H1 (cell line): ENCODE measurements at regions not wholly inside any gene's neighbourhood (a gene's known extent, or its start where the extent isn't known, plus 50 kb on each side); places are given as distances from the start of the nearest gene placed in this dataset.

ENCODE experiments used
- EZH2 ChIP-seq: fragments of 200-600 bp; sonication (generic); IDR thresholded peaks from 2 replicates; pipeline ENCODE4 v1.7.1; 2012; ENCODE audit warnings: low read depth, mild to moderate bottlenecking, moderate library complexity, low read length, inconsistent platforms; ENCODE audit not compliant: severe bottlenecking
- NRF1 ChIP-seq: IDR thresholded peaks from 2 replicates; pipeline ENCODE4 v1.6.1; 2011; ENCODE audit warnings: mild to moderate bottlenecking, low read depth, low read length, improper control_type of control experiment

GRCh38 chr14:95396221-95396620 is 76.5 kb upstream of the CLMN start (continued):
- TF ChIP-seq EZH2 = no peak
- TF ChIP-seq NRF1 = no peak
